ENCODE measurements at regions not wholly inside any gene's neighbourhood (a gene's known extent, or its start where the extent isn't known, plus 50 kb on each side); places are given as distances from the start of the nearest gene placed in this dataset.
A peak's percentile ranks its signal among the peaks of the same experiment; 100 is the strongest.

DNA sequence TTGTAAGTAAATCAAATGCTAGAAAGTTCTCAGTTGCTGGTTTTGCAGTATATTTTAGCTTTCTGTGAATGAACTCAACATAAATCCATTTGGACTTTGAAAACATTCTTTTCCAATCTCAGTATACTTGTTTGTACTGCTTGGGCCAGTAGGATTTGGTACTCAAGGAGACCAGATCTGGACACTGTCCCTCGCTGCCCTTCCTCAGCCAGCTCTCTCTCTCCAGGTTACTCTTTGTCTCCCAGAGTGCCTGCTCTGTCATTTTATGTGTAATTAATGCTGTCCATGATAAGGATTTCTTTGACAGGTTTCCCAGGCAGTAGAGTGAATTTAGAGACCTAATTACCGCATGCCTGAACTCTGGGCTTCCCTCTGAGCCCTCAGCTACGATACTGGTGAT is 344.6 kb upstream of the SGCD start:
- H3K9me3 ChIP-seq (ENCODE audit: control insufficient read depth, insufficient read depth, low read length): no peaks in the 10 kb centered on the region
- H2BK20ac ChIP-seq (ENCODE audit: low read depth, low read length): peak overlapping the region; percentile 68
- peak overlapping the region; percentile 90 for H2BK120ac ChIP-seq (ENCODE audit: low read depth, low read length)
- peak overlapping the region; percentile 10; the same call in 1 of the 2 replicates for H3K23ac ChIP-seq (ENCODE audit: low read depth, low read length)
- no peaks in the 10 kb centered on the region; the same call in 1 of the 2 replicates for H3K36me3 ChIP-seq (ENCODE audit: control insufficient read depth, insufficient read depth, low read length)
- peak overlapping the region; percentile 44; the same call in 1 of the 2 replicates for H3K9ac ChIP-seq (ENCODE audit: low read depth, low read length)
- peak overlapping the region; percentile 81 for H4K91ac ChIP-seq (ENCODE audit: insufficient read depth, low read depth, low read length)
- H4K20me1 ChIP-seq (ENCODE audit: insufficient read depth, low read length): no peaks in the 10 kb centered on the region
- H3K79me1 ChIP-seq (ENCODE audit: low read depth in 1 of 2, low read length in 2 of 2): no peaks in the 10 kb centered on the region
- ATAC-seq (ENCODE audit: low read depth): peak; percentile 24; the same call in 1 of the 2 replicates
- BruUV-seq (replicated peaks): no TSS peak
- DNase-seq: no peak
- H4K8ac ChIP-seq (ENCODE audit: low read depth in 2 of 2, low read length in 2 of 2): peak overlapping the region; percentile 76 to 79
- 0 out of 2 replicates have a peak overlapping the region, but pooled peaks have one; percentile 2 for H3K27ac ChIP-seq (ENCODE audit: insufficient read depth, low read length)
- peak overlapping the region; percentile 76 for H3K4ac ChIP-seq (ENCODE audit: low read depth, low read length)
- ChIA-PET POLR2A (ENCODE audit: unreplicated experiment) (no interaction called here), CTCF (no interaction called here)
- peak overlapping the region; percentile 23; the same call in 1 of the 3 replicates for H2BK15ac ChIP-seq (ENCODE audit: low read depth, low read length)
- intact Hi-C loops (cut with micrococcal nuclease) (no loop called here), in situ Hi-C loops (cut with MboI; ENCODE audit: low sequenced_read_pairs) (no loop called here), dilution Hi-C loops (cut with HindIII; ENCODE audit: low sequenced_read_pairs, unreplicated experiment) (no loop called here)
- peak overlapping the region; percentile 61 for H3K4me2 ChIP-seq (ENCODE audit: low read depth, low read length)
- H3K9me1 ChIP-seq (ENCODE audit: insufficient read depth, low read length): 0 out of 2 replicates have a peak, but pooled peaks cover 4% of the 10 kb centered on the region
- no peak overlapping the region for H2AK5ac ChIP-seq (ENCODE audit: low read depth, low read length)
- H3K18ac ChIP-seq (ENCODE audit: low read depth, low read length): peak overlapping the region; percentile 72
- no peak overlapping the region for H2BK5ac ChIP-seq (ENCODE audit: low read depth, low read length, poor library complexity, severe bottlenecking)
- H2AFZ ChIP-seq (replicated peaks; ENCODE audit: low read length, poor library complexity): no peak overlapping the region
- peak overlapping the region; percentile 48; the same call in 1 of the 2 replicates for H3K56ac ChIP-seq (ENCODE audit: extremely low read depth, insufficient read depth, low read length)
- WGBS, 2 experiments (ENCODE audit: extremely low coverage in 2 of 2, insufficient read length in 1 of 2): no CpG with 5 or more reads among the region's 3 CpGs
- peaks cover 10% of the 10 kb centered on the region for H3K4me1 ChIP-seq (ENCODE audit: control insufficient read depth, insufficient read depth, low read length)
- peak overlapping the region; percentile 76 for H4K5ac ChIP-seq (ENCODE audit: low read depth, low read length)
- no peak overlapping the region for H3K4me3 ChIP-seq (ENCODE audit: insufficient read depth, low read depth, low read length)
- TF ChIP-seq RFX5 (IDR thresholded peaks at IDR 0.05; ENCODE audit: low read depth, low read length) (no peak), FOS (IDR thresholded peaks at IDR 0.05; ENCODE audit: low read depth, low read length) (no peak), MXI1 (IDR thresholded peaks at IDR 0.05; ENCODE audit: borderline replicate concordance, low read depth, low read length) (no peak), BHLHE40 (IDR thresholded peaks at IDR 0.05; ENCODE audit: low read depth, low read length) (no peak)
- TF ChIP-seq, protein P1, sequence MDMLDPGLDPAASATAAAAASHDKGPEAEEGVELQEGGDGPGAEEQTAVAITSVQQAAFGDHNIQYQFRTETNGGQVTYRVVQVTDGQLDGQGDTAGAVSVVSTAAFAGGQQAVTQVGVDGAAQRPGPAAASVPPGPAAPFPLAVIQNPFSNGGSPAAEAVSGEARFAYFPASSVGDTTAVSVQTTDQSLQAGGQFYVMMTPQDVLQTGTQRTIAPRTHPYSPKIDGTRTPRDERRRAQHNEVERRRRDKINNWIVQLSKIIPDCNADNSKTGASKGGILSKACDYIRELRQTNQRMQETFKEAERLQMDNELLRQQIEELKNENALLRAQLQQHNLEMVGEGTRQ (IDR thresholded peaks at IDR 0.05; ENCODE audit: low read depth, low read length): no peak
- no peak overlapping the region for H2AK9ac ChIP-seq (replicated peaks; ENCODE audit: low read depth, low read length, poor library complexity)
- no peaks in the 10 kb centered on the region for H3K27me3 ChIP-seq (ENCODE audit: control insufficient read depth, insufficient read depth, low read length)
- peak overlapping the region; percentile 5 for H3K14ac ChIP-seq (replicated peaks; ENCODE audit: low read depth, low read length)
